Tibial nerve (tissue), 4 donors: ENCODE measurements at regions not wholly inside any gene's neighbourhood (a gene's known extent, or its start where the extent isn't known, plus 50 kb on each side); places are given as distances from the start of the nearest gene placed in this dataset.
"Not testable (repeated sequence)": the region's sequence is repeated elsewhere in the genome, so short reads cannot be mapped to it uniquely, and the experiment has no call there.

ENCODE experiments used
- DNase-seq, 2 donors: peaks; one replicate each; pipeline ENCODE4 v3.0.0-alpha.2; 2019; ENCODE audit warnings: low spot score in 2 of 2
- H3K27ac ChIP-seq, 4 donors: fragments of 200-600 bp; sonication (generic) in 3 of 4; one replicate each; pipeline ENCODE4 v1.5.1; 2017 to 2019; ENCODE audit warnings: mild to moderate bottlenecking in 1 of 4
- H3K27me3 ChIP-seq, 2 donors: fragments of 200-600 bp; sonication (generic) in 1 of 2; one replicate each; pipeline versions ENCODE4 v1.5.1 to v1.6.0; 2017 to 2019
- H3K36me3 ChIP-seq, 3 donors: fragments of 200-600 bp; sonication (generic); one replicate each; pipeline ENCODE4 v1.5.1; 2018 to 2019
- H3K4me1 ChIP-seq, 4 donors: fragments of 200-600 bp; sonication (generic) in 3 of 4; one replicate each; pipeline ENCODE4 v1.5.1; 2017 to 2019
- H3K4me3 ChIP-seq, 4 donors: fragments of 200-600 bp; sonication (generic) in 3 of 4; one replicate each; pipeline ENCODE4 v1.5.1; 2017 to 2019; ENCODE audit warnings: mild to moderate bottlenecking in 1 of 4, moderate library complexity in 1 of 4
- H3K9me3 ChIP-seq, 4 donors: fragments of 200-600 bp; sonication (generic) in 3 of 4; one replicate each; pipeline ENCODE4 v1.5.1; 2017 to 2019
- EP300 ChIP-seq, 2 donors: sonication (generic); formaldehyde crosslinking; IDR thresholded peaks; one replicate each; pipeline ENCODE4 v1.6.1; 2017; ENCODE audit warnings: antibody characterized with exemption in 2 of 2, mild to moderate bottlenecking in 1 of 2
- POLR2A ChIP-seq, 2 donors: fragments of 450-650 bp; IDR thresholded peaks; one replicate each; pipeline ENCODE4 v1.6.1; 2017; ENCODE audit warnings: antibody characterized with exemption in 2 of 2, mild to moderate bottlenecking in 2 of 2, moderate library complexity in 2 of 2
- WGBS, 2 donors: methylation state at CpG; one replicate each; pipeline ENCODE4 v1.1.5; 2018; 5-methylcytosine and 5-hydroxymethylcytosine counted together
- TF ChIP-seq, protein P1 (sequence below), 5 experiments: fragments of 200-600 bp in 3 of 5; fragments of 450-650 bp in 2 of 5; sonication (generic) in 3 of 5; IDR thresholded peaks; one replicate each; pipeline ENCODE4 v1.5.1; 2016 to 2019; ENCODE audit warnings: antibody characterized with exemption in 5 of 5, mild to moderate bottlenecking in 3 of 5, moderate library complexity in 2 of 5

- WGBS, 2 donors = 64 to 72% methylated on average over 8 of the region's 8 CpGs
- no peak for DNase-seq
- H3K4me3 ChIP-seq = no peak overlapping the region
These were observed 91.6 kb downstream of the SCN11A start for GRCh38 chr3:38960042-38960622.

DNA sequence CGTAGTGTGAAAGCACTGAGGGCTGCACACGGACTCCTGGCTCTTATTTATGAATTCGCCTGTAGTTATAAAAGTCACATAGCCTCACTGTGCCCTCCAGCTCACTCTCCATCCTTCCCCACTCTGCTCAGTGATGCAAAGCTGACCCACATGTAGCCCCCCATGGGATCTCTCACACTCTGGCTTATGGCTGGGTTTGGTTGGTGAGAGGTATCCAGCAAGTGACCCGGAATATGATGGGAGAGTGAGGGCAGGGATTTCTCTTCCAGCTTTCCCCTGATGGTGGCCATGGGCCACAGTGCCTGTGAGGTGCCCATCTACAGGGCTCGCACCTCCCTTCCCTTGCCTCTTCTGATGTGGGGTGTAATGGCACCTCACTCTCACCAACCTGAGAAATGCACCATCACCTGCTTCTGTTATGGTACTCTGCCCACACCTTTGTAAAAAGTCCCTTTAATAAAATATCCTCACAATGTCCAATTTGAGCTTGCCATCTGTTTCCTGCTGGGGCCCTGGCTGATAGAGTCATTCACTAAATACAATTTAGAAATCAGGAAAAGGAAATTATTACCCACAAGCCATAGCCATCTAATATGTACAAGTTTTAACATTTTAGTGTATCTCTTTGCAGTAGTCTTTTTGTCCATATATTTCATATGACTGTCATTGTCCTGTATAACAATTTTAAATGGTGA lies 93.6 kb downstream of the SCN11A start:
- no peak for DNase-seq
- 87 to 91% methylated on average over 5 of the region's 5 CpGs for WGBS, 2 donors

More at GRCh38 chr3:38960042-38960622, 91.6 kb downstream of the SCN11A start:
- TF ChIP-seq, protein P1, sequence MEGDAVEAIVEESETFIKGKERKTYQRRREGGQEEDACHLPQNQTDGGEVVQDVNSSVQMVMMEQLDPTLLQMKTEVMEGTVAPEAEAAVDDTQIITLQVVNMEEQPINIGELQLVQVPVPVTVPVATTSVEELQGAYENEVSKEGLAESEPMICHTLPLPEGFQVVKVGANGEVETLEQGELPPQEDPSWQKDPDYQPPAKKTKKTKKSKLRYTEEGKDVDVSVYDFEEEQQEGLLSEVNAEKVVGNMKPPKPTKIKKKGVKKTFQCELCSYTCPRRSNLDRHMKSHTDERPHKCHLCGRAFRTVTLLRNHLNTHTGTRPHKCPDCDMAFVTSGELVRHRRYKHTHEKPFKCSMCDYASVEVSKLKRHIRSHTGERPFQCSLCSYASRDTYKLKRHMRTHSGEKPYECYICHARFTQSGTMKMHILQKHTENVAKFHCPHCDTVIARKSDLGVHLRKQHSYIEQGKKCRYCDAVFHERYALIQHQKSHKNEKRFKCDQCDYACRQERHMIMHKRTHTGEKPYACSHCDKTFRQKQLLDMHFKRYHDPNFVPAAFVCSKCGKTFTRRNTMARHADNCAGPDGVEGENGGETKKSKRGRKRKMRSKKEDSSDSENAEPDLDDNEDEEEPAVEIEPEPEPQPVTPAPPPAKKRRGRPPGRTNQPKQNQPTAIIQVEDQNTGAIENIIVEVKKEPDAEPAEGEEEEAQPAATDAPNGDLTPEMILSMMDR (IDR thresholded peaks at IDR 0.05) = no peak
- no peak for TF ChIP-seq POLR2A (IDR thresholded peaks at IDR 0.05)
- TF ChIP-seq EP300 (IDR thresholded peaks at IDR 0.05) = no peak
- H3K27me3 ChIP-seq = no peaks in the 10 kb centered on the region
- no peak overlapping the region for H3K27ac ChIP-seq
- peaks cover 0 to 4% (median 0%) of the 10 kb centered on the region in 4 donors for H3K4me1 ChIP-seq
- no peaks in the 10 kb centered on the region for H3K9me3 ChIP-seq
- no peaks in the 10 kb centered on the region for H3K36me3 ChIP-seq

GRCh38 chr3:38957296-38957695 lies 94.4 kb downstream of the SCN11A start:
- no peaks in the 10 kb centered on the region for H3K9me3 ChIP-seq
- TF ChIP-seq POLR2A (IDR thresholded peaks at IDR 0.05) (no peak), EP300 (IDR thresholded peaks at IDR 0.05) (no peak)
- TF ChIP-seq, protein P1 (IDR thresholded peaks at IDR 0.05) = no peak
- no peaks in the 10 kb centered on the region for H3K27me3 ChIP-seq
- H3K4me3 ChIP-seq = no peak overlapping the region
- H3K4me1 ChIP-seq = peaks cover 0 to 4% (median 0%) of the 10 kb centered on the region in 4 donors
- H3K27ac ChIP-seq = no peak overlapping the region
- H3K36me3 ChIP-seq = no peaks in the 10 kb centered on the region
- no peak for DNase-seq
- WGBS, 2 donors = 57 to 60% methylated on average over 6 of the region's 6 CpGs

More for the DNA sequence above, 93.6 kb downstream of the SCN11A start:
- Histone ChIP-seq H3K9me3 (no peaks in the 10 kb centered on the region), H3K4me1 (peaks cover 0 to 4% (median 0%) of the 10 kb centered on the region in 4 donors), H3K27me3 (no peaks in the 10 kb centered on the region), H3K27ac (no peak overlapping the region), H3K36me3 (no peaks in the 10 kb centered on the region), H3K4me3 (no peak overlapping the region)
- TF ChIP-seq, protein P1 (IDR thresholded peaks at IDR 0.05) = no peak
- TF ChIP-seq POLR2A (IDR thresholded peaks at IDR 0.05) (no peak), EP300 (IDR thresholded peaks at IDR 0.05) (no peak)

- 70 to 85% methylated on average over 1 of the region's 1 CpG for WGBS, 2 donors
- peaks cover 0 to 3% (median 0%) of the 10 kb centered on the region in 4 donors for H3K9me3 ChIP-seq
- DNase-seq = no peak
These were observed 99.0 kb downstream of the SCN11A start for GRCh38 chr3:38952721-38953120.

DNA sequence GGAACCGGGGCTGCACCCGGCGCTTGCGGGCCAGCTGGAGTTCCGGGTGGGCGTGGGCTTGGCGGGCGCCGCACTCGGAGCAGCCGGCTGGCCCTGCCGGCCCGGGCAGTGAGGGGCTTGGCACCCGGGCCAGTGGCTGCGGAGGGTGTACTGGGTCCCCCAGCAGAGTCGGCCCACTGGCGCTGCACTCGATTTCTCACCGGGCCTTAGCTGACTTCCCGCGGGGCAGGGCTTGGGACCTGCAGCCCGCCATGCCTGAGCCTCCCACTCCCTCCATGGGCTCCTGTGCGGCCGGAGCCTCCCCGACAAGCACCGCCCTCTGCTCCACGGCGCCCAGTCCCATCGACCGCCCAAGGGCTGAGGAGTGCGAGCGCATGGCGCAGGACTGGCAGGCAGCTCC lies 100.6 kb downstream of the SCN11A start:
- not testable (repeated sequence) for H3K36me3 ChIP-seq, DNase-seq, H3K4me1 ChIP-seq, H3K9me3 ChIP-seq, H3K27me3 ChIP-seq, H3K4me3 ChIP-seq, H3K27ac ChIP-seq
- WGBS, 2 donors = 92 to 93% methylated on average over 9 to 29 of the region's 33 CpGs

More at GRCh38 chr3:38952721-38953120, 99.0 kb downstream of the SCN11A start:
- no peak overlapping the region for H3K4me3 ChIP-seq
- no peaks in the 10 kb centered on the region for H3K27me3 ChIP-seq
- H3K36me3 ChIP-seq = no peaks in the 10 kb centered on the region
- H3K4me1 ChIP-seq = no peaks in the 10 kb centered on the region
- TF ChIP-seq EP300 (IDR thresholded peaks at IDR 0.05) (no peak), POLR2A (IDR thresholded peaks at IDR 0.05) (no peak)
- TF ChIP-seq, protein P1 (IDR thresholded peaks at IDR 0.05) = no peak
- H3K27ac ChIP-seq = no peak overlapping the region
